ENCODE measurements at regions not wholly inside any gene's neighbourhood (a gene's known extent, or its start where the extent isn't known, plus 50 kb on each side); places are given as distances from the start of the nearest gene placed in this dataset.

DNA sequence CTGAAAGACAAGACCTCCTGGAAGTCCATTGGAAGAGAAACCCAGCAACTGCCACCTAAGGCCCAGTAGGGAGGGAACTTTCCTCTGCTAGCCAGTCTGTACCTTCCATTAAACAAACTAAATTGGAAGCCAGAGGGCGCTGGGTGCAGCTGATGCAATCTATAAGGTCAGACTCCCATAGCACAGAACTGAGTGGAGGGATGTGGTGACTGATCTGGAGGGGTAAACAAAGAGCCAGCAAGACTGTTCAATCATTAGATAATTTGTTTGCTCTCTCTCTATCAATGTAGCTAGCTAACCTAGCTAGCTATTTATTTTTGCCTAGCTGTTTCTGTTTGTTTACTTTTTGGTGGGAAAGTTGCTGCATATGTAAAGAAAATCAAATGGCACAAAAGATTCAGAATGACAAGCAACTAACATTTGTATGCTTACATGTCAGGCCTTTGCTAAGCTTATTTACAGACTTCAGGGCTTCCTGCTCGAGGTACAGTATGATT lies 291.8 kb upstream of the DAB2 start:
- Histone ChIP-seq H3K9me3 (no peaks in the 10 kb centered on the region), H3K4me1 (peaks cover 39% of the 10 kb centered on the region), H3K4me2 (peak overlapping the region; percentile 34; the same call in 2 of the 3 replicates), H3K4me3 (no peak overlapping the region), H3K27ac (peak overlapping the region; percentile 62 to 68)
- TF ChIP-seq CHD2 (IDR thresholded peaks at IDR 0.05; ENCODE audit: low read length, partially characterized antibody) (no peak), CEBPB (IDR thresholded peaks at IDR 0.05) (peak; percentile 47 to 82; a peak in 3 of 4 replicates), RAD21 (conservative IDR thresholded peaks at IDR 0.05 in 1 of 2, IDR thresholded peaks at IDR 0.05 in 1 of 2) (peak; percentile 70 to 73), EP300 (IDR thresholded peaks at IDR 0.05) (0 out of 5 replicates have a peak, but pooled peaks of 1 of the 2 experiments have one; percentile 23), NPAS2 (CRISPR knock-in tag; IDR thresholded peaks at IDR 0.05; ENCODE audit: borderline replicate concordance) (no peak), SMC3 (IDR thresholded peaks at IDR 0.05) (peak; percentile 76)
- TF ChIP-seq, protein P1, sequence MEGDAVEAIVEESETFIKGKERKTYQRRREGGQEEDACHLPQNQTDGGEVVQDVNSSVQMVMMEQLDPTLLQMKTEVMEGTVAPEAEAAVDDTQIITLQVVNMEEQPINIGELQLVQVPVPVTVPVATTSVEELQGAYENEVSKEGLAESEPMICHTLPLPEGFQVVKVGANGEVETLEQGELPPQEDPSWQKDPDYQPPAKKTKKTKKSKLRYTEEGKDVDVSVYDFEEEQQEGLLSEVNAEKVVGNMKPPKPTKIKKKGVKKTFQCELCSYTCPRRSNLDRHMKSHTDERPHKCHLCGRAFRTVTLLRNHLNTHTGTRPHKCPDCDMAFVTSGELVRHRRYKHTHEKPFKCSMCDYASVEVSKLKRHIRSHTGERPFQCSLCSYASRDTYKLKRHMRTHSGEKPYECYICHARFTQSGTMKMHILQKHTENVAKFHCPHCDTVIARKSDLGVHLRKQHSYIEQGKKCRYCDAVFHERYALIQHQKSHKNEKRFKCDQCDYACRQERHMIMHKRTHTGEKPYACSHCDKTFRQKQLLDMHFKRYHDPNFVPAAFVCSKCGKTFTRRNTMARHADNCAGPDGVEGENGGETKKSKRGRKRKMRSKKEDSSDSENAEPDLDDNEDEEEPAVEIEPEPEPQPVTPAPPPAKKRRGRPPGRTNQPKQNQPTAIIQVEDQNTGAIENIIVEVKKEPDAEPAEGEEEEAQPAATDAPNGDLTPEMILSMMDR (IDR thresholded peaks at IDR 0.05): peak; percentile 68
- ATAC-seq (peak; percentile 89 to 95), DNase-seq (ENCODE audit: low read depth in 1 of 2, low spot score in 1 of 2) (peak; percentile 20 to 85), FAIRE-seq (peak; percentile 18)
- ChIA-PET CTCF (interaction anchor here (0.5 to 3.4 kb wide), 22 partner anchors 9 to 1079 kb away, joined by 3 to 11 read pairs (median 3); partner anchors contain the start of gene PTGER4), POLR2A (no interaction called here)
- WGBS (ENCODE audit: missing lambda C conversion rate): 6% methylated on average over 2 of the region's 2 CpGs

GRCh38 chr5:39714036-39714698 lies 289.4 kb upstream of the DAB2 start:
- peaks cover 39% of the 10 kb centered on the region for H3K4me1 ChIP-seq
- ChIA-PET CTCF (interaction anchor here (0.6 to 4.5 kb wide), 45 partner anchors 8 to 1021 kb away, joined by 3 to 48 read pairs (median 3); partner anchors contain the start of gene PTGER4), POLR2A (no interaction called here)
- H3K9me3 ChIP-seq: no peaks in the 10 kb centered on the region
- no peak for FAIRE-seq
- peak overlapping the region; percentile 56 for H3K4me2 ChIP-seq
- peak; percentile 71 to 72; a peak in 5 of 6 replicates for ATAC-seq
- 42% methylated on average over 2 of the region's 2 CpGs for whole genome bisulfite sequencing (ENCODE audit: missing lambda C conversion rate)
- DNase-seq (ENCODE audit: low read depth in 1 of 2, low spot score in 1 of 2): peak; percentile 27 to 81
- H3K27ac ChIP-seq: peak overlapping the region; percentile 49; a peak in 4 of 6 replicates
- H3K4me3 ChIP-seq: no peak overlapping the region
- no peak for TF ChIP-seq FOXS1 (CRISPR knock-in tag; IDR thresholded peaks at IDR 0.05)
- no peak for TF ChIP-seq RARB (CRISPR knock-in tag; IDR thresholded peaks at IDR 0.05)
- TF ChIP-seq MAFK (IDR thresholded peaks at IDR 0.05; ENCODE audit: partially characterized antibody): peak; percentile 76
- TF ChIP-seq, protein P1 (IDR thresholded peaks at IDR 0.05): peak; percentile 88
- TF ChIP-seq, protein P2, sequence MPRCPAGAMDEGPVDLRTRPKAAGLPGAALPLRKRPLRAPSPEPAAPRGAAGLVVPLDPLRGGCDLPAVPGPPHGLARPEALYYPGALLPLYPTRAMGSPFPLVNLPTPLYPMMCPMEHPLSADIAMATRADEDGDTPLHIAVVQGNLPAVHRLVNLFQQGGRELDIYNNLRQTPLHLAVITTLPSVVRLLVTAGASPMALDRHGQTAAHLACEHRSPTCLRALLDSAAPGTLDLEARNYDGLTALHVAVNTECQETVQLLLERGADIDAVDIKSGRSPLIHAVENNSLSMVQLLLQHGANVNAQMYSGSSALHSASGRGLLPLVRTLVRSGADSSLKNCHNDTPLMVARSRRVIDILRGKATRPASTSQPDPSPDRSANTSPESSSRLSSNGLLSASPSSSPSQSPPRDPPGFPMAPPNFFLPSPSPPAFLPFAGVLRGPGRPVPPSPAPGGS (IDR thresholded peaks at IDR 0.05): no peak
- peak; percentile 93 for TF ChIP-seq RAD21 (conservative IDR thresholded peaks at IDR 0.05 in 1 of 2, IDR thresholded peaks at IDR 0.05 in 1 of 2)
- TF ChIP-seq EP300 (IDR thresholded peaks at IDR 0.05): no peak
- TF ChIP-seq CBX8 (IDR thresholded peaks at IDR 0.05): no peak
- no peak for TF ChIP-seq HOXB5 (CRISPR knock-in tag; IDR thresholded peaks at IDR 0.05)
- TF ChIP-seq KDM5A (IDR thresholded peaks at IDR 0.05): no peak
- TF ChIP-seq ZC3H11A (IDR thresholded peaks at IDR 0.05): no peak
- TF ChIP-seq SMC3 (IDR thresholded peaks at IDR 0.05): peak; percentile 89
- TF ChIP-seq NPAS2 (CRISPR knock-in tag; IDR thresholded peaks at IDR 0.05; ENCODE audit: borderline replicate concordance): no peak
- TF ChIP-seq ESRRA (IDR thresholded peaks at IDR 0.05; ENCODE audit: borderline replicate concordance, low read length): no peak
- TF ChIP-seq NFE2L2 (conservative IDR thresholded peaks at IDR 0.05; ENCODE audit: low read length): no peak
